PC-3 (cell line): ENCODE measurements at regions not wholly inside any gene's neighbourhood (a gene's known extent, or its start where the extent isn't known, plus 50 kb on each side); places are given as distances from the start of the nearest gene placed in this dataset.
"Not testable (repeated sequence)": the region's sequence is repeated elsewhere in the genome, so short reads cannot be mapped to it uniquely, and the experiment has no call there.

Experiments used
- ATAC-seq: fragments of 200-7000 bp; cut with Tn5 transposase; 2 replicates; pipeline ENCODE4 v1.9.1; 2020; ENCODE audit warnings: mild to moderate bottlenecking, moderate library complexity
- BruUV-seq: library from RNA; stranded (reverse); fragments of 400-500 nt; replicated peaks from 2 replicates; lab custom pipeline; 2021; lab: Mats Ljungman, UMichigan
- CTCF ChIA-PET: fragments of 300-600 bp; sonication (Branson Sonifier 250); formaldehyde crosslinking; loops from one replicate; lab custom pipeline; 2022; ENCODE audit warnings: antibody characterized with exemption; lab: Charles Lee
- POLR2A ChIA-PET: fragments of 300-600 bp; sonication (Branson Sonifier 250); formaldehyde crosslinking; loops from one replicate; lab custom pipeline; 2022; ENCODE audit warnings: antibody characterized with exemption; ENCODE audit not compliant: unreplicated experiment; lab: Charles Lee
- DNase-seq: peaks from one replicate; pipeline ENCODE4 v3.0.0-alpha.2; 2015
- H2AFZ ChIP-seq: fragments of 300-600 bp; sonication (generic); 2 replicates; pipeline ENCODE4 v1.6.0; 2016; ENCODE audit warnings: antibody characterized with exemption, low read length
- H3F3A ChIP-seq: fragments of 300-600 bp; sonication (generic); one replicate; pipeline ENCODE4 v1.6.0; 2017; ENCODE audit warnings: antibody characterized with exemption, low read length, control low read depth, mild to moderate bottlenecking; ENCODE audit not compliant: unreplicated experiment
- H3K27ac ChIP-seq: fragments of 300-600 bp; sonication (generic); 2 replicates; pipeline ENCODE4 v1.5.1; 2016; ENCODE audit warnings: mild to moderate bottlenecking, low read length
- H3K27me3 ChIP-seq: fragments of 300-600 bp; sonication (generic); 2 replicates; pipeline ENCODE4 v1.6.1; 2016; ENCODE audit warnings: low read length, mixed read lengths
- H3K36me3 ChIP-seq: fragments of 300-600 bp; sonication (generic); 2 replicates; pipeline ENCODE4 v1.6.1; 2016; ENCODE audit warnings: low read depth, mixed run types, low read length, mixed read lengths
- H3K4me1 ChIP-seq: fragments of 300-600 bp; sonication (generic); 2 replicates; pipeline ENCODE4 v1.5.1; 2016; ENCODE audit warnings: low read length; ENCODE audit not compliant: insufficient read depth
- H3K4me2 ChIP-seq: fragments of 300-600 bp; sonication (generic); 2 replicates; pipeline ENCODE4 v1.6.0; 2016; ENCODE audit warnings: low read length
- H3K4me3 ChIP-seq: fragments of 300-600 bp; sonication (generic); 2 replicates; pipeline ENCODE4 v1.5.1; 2016; ENCODE audit warnings: mild to moderate bottlenecking, low read length, mixed read lengths
- H3K79me2 ChIP-seq: fragments of 300-600 bp; sonication (generic); 2 replicates; pipeline ENCODE4 v1.6.1; 2017; ENCODE audit warnings: low read length, mixed read lengths
- H3K9ac ChIP-seq: fragments of 300-600 bp; sonication (generic); 2 replicates; pipeline ENCODE4 v1.6.0; 2016; ENCODE audit warnings: mild to moderate bottlenecking, low read length
- H3K9me2 ChIP-seq: fragments of 300-600 bp; sonication (generic); replicated peaks from 2 replicates; pipeline ENCODE4 v1.6.1; 2016; ENCODE audit warnings: mixed run types, low read length, mixed read lengths
- H3K9me3 ChIP-seq: fragments of 300-600 bp; sonication (generic); 2 replicates; pipeline ENCODE4 v1.6.1; 2016; ENCODE audit warnings: low read length, mixed read lengths
- H4K20me1 ChIP-seq: fragments of 300-600 bp; sonication (generic); 2 replicates; pipeline ENCODE4 v1.6.1; 2016; ENCODE audit warnings: low read length, mixed read lengths
- CTCF ChIP-seq: fragments of 300-600 bp; sonication (generic); conservative IDR thresholded peaks from 2 replicates; pipeline ENCODE4 v1.5.1; 2017; ENCODE audit warnings: antibody characterized with exemption, low read depth, mild to moderate bottlenecking, low read length
- EZH2 ChIP-seq: fragments of 300-600 bp; sonication (generic); IDR thresholded peaks from one replicate; pipeline ENCODE4 v1.6.1; 2017; ENCODE audit warnings: antibody characterized with exemption, mild to moderate bottlenecking, low read length; ENCODE audit not compliant: unreplicated experiment
- EZH2phosphoT487 ChIP-seq: fragments of 300-600 bp; sonication (generic); IDR thresholded peaks from 2 replicates; pipeline ENCODE4 v1.6.1; 2018; ENCODE audit warnings: mild to moderate bottlenecking, antibody characterized with exemption, low read length, borderline replicate concordance
- intact Hi-C: fragments of 100-400 bp; cut with micrococcal nuclease; formaldehyde crosslinking; loops from 2 replicates; pipeline ENCODE4 v1.9.0; 2023

DNA sequence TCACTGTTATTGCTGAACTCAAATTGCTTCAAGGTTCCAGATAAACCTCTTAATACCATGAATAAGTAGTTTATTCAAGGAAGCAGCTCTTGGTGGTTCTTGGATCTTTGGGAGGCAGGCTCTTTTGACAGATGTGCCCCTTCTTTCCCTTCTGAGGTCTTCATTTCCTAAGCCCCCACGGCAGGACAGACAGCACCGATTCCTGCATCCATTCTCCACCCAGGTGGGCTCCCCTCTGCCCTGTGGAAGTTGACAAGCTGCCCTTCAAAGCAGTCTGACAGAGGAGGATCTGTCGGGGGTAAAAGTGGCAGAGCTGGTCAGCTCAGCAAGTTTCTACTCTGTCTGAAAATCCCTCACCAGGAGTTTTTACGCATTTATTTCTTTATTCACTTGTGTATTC, 605.3 kb upstream of the B3GAT1 start:
- ChIA-PET CTCF (no interaction called here), POLR2A (no interaction called here)
- H3K4me1 ChIP-seq = no peaks in the 10 kb centered on the region
- H2AFZ ChIP-seq = no peak overlapping the region
- no peaks in the 10 kb centered on the region for H3K79me2 ChIP-seq
- no peak for DNase-seq
- H3K9me3 ChIP-seq = peaks cover 13% of the 10 kb centered on the region; the same call in 1 of the 2 replicates
- no peak for TF ChIP-seq EZH2phosphoT487
- no peak for TF ChIP-seq CTCF
- no peak for TF ChIP-seq EZH2
- ATAC-seq = no peak
- no peaks in the 10 kb centered on the region for H3K36me3 ChIP-seq
- no peak overlapping the region for H3K27ac ChIP-seq
- H3F3A ChIP-seq = no peaks in the 10 kb centered on the region
- H4K20me1 ChIP-seq = no peaks in the 10 kb centered on the region
- H3K27me3 ChIP-seq = no peaks in the 10 kb centered on the region
- no peak overlapping the region for H3K4me3 ChIP-seq
- H3K4me2 ChIP-seq = no peak overlapping the region
- no peak overlapping the region for H3K9ac ChIP-seq
- intact Hi-C loops = no loop called here
- H3K9me2 ChIP-seq = no peaks in the 10 kb centered on the region
- BruUV-seq = no TSS peak

- H3K4me3 ChIP-seq = no peak overlapping the region
- intact Hi-C loops = no loop called here
- no peak overlapping the region for H3K9ac ChIP-seq
- no peaks in the 10 kb centered on the region for H3K79me2 ChIP-seq
- no peak for ATAC-seq
- H3K9me3 ChIP-seq = peaks cover under 1% of the 10 kb centered on the region; the same call in 1 of the 2 replicates
- no peak overlapping the region for H3K27ac ChIP-seq
- CTCF ChIA-PET = no interaction called here
- H2AFZ ChIP-seq = no peak overlapping the region
- TF ChIP-seq EZH2phosphoT487 (no peak), CTCF (no peak), EZH2 (no peak)
- H3F3A ChIP-seq = no peaks in the 10 kb centered on the region
- POLR2A ChIA-PET = no interaction called here
- BruUV-seq = no TSS peak
- no peaks in the 10 kb centered on the region for H3K9me2 ChIP-seq
- H3K4me1 ChIP-seq = no peaks in the 10 kb centered on the region
- no peaks in the 10 kb centered on the region for H3K27me3 ChIP-seq
- H3K36me3 ChIP-seq = no peaks in the 10 kb centered on the region
- H4K20me1 ChIP-seq = no peaks in the 10 kb centered on the region
- no peak for DNase-seq
- H3K4me2 ChIP-seq = no peak overlapping the region
Measured at GRCh38 chr11:135015966-135016365, 603.9 kb upstream of the B3GAT1 start.

DNA sequence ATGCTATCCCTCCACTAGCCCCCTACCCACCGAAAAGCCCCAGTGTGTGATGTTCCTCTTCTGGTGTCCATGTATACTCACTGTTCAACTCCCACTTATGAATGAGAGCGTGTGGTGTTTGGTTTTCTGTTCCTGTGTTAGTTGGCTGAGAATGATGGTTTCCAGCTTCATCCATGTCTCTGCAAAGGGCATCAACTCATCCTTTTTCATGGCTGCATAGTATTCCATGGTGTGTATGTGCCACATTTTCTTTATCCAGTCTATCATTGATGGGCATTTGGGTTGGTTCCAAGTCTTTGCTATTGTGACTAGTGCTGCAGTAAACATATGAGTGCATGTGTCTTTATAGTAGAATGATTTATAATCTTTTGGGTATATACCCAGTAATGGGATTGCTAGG, 599.3 kb upstream of the B3GAT1 start:
- H3K9ac ChIP-seq, H3K36me3 ChIP-seq, CTCF ChIA-PET, H3K27ac ChIP-seq, BruUV-seq, H4K20me1 ChIP-seq, intact Hi-C loops, ATAC-seq, H3K9me3 ChIP-seq, H3K4me1 ChIP-seq, POLR2A ChIA-PET, H3K4me3 ChIP-seq, H3K4me2 ChIP-seq, DNase-seq, H2AFZ ChIP-seq, H3K79me2 ChIP-seq, H3F3A ChIP-seq, H3K9me2 ChIP-seq: not testable (repeated sequence)
- H3K27me3 ChIP-seq = peaks cover 15% of the 10 kb centered on the region; the same call in 1 of the 2 replicates
